Epithelial cell of esophagus (primary cell): ENCODE measurements at regions not wholly inside any gene's neighbourhood (a gene's known extent, or its start where the extent isn't known, plus 50 kb on each side); places are given as distances from the start of the nearest gene placed in this dataset.

Experiments
- DNase-seq: peaks from one replicate; pipeline ENCODE4 v3.0.0; 2010; ENCODE audit warnings: low read depth
- H3K4me3 ChIP-seq: 2 replicates; pipeline ENCODE4 v1.5.1; 2011; ENCODE audit warnings: mild to moderate bottlenecking, low read length, control low read depth
- TF ChIP-seq, protein P1 (sequence below): IDR thresholded peaks from 2 replicates; pipeline ENCODE4 v1.5.1; 2011; ENCODE audit warnings: low read depth, mild to moderate bottlenecking, low read length, control low read depth, inconsistent platforms; ENCODE audit not compliant: insufficient read depth; ENCODE audit errors: missing control alignments

DNA sequence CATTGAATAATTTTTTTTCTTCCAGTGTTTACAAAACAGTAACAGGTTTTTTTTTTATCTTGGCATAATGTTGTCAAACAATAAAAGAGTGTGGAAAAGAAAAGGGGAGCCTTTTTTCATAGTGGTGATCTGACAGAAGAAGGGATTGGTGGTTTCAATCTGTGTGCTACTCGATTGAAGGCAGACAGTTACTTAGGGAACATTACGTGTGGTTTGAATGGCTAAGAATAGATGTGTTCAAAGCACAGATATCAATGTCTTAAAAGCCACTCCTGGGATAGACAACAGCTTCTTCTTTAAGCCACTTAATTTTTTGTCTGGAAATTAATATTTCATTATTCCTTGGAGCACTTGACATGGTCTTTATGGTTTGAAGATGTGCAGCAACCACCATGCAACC lies 558.6 kb upstream of the ADGRL2 start:
- no peak for DNase-seq
- TF ChIP-seq, protein P1, sequence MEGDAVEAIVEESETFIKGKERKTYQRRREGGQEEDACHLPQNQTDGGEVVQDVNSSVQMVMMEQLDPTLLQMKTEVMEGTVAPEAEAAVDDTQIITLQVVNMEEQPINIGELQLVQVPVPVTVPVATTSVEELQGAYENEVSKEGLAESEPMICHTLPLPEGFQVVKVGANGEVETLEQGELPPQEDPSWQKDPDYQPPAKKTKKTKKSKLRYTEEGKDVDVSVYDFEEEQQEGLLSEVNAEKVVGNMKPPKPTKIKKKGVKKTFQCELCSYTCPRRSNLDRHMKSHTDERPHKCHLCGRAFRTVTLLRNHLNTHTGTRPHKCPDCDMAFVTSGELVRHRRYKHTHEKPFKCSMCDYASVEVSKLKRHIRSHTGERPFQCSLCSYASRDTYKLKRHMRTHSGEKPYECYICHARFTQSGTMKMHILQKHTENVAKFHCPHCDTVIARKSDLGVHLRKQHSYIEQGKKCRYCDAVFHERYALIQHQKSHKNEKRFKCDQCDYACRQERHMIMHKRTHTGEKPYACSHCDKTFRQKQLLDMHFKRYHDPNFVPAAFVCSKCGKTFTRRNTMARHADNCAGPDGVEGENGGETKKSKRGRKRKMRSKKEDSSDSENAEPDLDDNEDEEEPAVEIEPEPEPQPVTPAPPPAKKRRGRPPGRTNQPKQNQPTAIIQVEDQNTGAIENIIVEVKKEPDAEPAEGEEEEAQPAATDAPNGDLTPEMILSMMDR: no peak
- no peak overlapping the region for H3K4me3 ChIP-seq

DNA sequence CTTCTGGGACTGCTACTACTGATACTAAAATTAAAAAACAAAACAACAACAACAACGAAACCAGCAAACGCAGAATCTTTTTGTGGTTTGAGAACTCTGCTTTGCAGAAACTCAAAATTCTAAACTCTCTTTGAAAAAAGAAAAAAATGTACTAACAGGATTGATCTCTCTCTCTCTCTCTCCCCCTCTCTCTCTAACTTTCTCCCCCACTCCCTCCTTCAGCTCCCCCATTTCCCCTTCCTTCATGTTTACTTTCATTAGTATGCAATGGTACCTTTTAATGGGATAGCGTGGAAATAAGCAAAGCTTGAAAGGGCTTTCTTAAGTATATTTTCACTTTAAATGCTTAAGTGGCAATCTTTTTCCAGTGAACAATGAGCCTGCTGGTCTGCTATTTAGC lies 562.6 kb upstream of the ADGRL2 start:
- no peak for DNase-seq
- peak overlapping the region; percentile 27 for H3K4me3 ChIP-seq
- TF ChIP-seq, protein P1: no peak

DNA sequence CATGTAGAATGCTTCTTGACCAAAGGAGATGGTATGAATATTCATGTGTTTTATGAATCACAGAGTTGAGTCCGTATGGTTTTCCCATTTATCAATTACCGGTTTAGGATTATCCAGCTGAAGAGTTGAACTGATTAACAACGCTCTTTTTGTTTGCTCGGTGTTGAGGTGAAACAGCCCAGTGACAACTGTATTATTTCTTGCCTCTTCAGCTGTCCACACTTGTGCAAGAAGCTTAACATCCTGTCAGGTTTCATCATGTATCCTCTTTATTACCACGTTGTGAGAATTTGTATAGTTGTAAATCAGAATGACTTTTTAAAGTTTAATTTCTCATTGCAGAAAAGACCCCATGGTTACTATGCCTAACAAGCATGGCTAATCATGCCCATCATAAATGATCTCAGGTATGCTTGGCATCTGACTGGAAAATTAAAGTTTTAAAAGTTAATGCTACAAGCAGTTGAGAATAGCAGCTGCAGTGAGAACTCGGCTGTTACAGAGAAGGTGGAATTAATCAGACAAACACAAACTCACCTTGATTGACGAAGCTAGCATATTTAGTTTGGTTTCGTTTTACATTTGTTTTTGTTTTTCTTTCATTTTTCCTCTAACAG lies 563.2 kb upstream of the ADGRL2 start:
- H3K4me3 ChIP-seq: peak overlapping the region; percentile 27
- DNase-seq: peak; percentile 34
- TF ChIP-seq, protein P1: no peak

DNA sequence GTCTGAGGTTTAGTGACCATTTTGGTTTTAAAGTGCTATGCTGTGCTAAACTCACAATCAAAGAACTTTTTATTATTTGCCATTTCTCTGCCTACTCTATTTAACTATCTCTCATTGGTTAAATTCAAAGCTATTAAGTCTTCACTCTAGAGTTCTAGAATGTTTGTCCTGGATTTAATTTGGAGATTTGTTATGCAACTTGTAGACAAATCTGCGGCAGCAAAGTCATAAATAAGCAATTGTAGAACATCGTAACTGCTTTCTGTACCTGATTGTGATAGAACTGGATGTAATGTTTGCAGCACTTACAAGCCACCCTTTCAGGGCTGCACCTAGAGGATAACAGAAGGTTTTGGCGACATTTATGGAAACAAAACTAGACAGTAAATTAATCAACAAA lies 566.5 kb upstream of the ADGRL2 start:
- DNase-seq: no peak
- no peak overlapping the region for H3K4me3 ChIP-seq
- TF ChIP-seq, protein P1: no peak

DNA sequence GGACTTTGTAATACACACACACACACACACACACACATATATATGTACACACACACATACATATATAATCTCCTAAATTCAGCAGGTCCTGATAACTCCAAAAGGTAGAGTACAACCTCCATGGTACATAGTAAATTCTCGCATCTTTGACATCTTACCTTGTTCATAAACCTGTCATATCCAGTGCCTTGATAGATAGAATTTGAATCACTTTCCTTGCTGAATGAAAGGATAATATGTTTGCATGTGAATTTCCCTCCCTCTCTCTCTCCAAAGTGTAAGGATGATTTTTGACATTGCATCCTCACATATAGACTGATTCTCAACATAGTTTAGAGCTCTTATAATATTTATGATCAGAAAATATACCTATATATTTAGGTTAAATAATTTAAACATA lies 567.1 kb upstream of the ADGRL2 start:
- TF ChIP-seq, protein P1: no peak
- no peak for DNase-seq
- no peak overlapping the region for H3K4me3 ChIP-seq

DNA sequence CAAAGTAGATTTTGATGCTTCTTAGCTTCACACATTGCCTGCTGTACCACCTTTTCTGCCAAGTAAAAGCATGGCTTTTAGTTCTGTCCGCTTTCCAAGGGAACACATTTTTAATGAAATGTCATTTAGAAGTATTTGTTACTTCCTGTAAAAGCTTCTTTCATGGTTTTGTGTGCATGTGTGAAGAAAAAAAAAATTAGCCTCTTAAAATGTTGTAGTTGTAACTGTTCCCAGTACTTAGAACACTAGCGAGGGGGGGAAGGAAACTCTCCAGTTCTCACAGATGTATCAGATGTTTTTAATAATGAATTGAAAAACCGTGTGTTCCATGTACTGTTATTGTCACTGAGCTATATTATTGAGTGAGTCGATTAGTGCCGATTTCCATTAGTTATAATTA lies 568.3 kb upstream of the ADGRL2 start:
- TF ChIP-seq, protein P1: no peak
- no peak overlapping the region for H3K4me3 ChIP-seq
- DNase-seq: no peak

DNA sequence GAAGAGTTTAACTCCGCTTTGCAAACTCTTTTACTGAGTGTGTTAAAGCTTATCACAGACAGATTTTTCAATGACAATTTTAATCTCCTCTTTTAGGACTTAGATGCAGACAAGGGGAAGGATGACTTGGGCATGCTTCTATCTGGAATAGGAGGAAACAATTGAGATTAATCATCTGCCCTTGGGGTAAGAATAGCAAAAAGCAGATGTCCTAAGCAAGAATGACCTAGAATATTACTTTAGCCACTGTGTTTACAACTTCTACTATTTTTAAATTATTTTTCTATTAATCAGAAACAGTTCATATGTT lies 569.0 kb upstream of the ADGRL2 start:
- TF ChIP-seq, protein P1: no peak
- peak; percentile 65 for DNase-seq
- H3K4me3 ChIP-seq: no peak overlapping the region
